Upper lobe of left lung (tissue), 6 donors: ENCODE measurements at regions not wholly inside any gene's neighbourhood (a gene's known extent, or its start where the extent isn't known, plus 50 kb on each side); places are given as distances from the start of the nearest gene placed in this dataset.

ENCODE experiments used
- ATAC-seq, 2 donors: fragments of 200-7000 bp; cut with Tn5 transposase; one replicate each; pipeline ENCODE4 v1.9.1; 2022; ENCODE audit warnings: mild to moderate bottlenecking in 2 of 2, moderate library complexity in 2 of 2; ENCODE audit not compliant: low FRiP score in 2 of 2
- DNase-seq, 2 donors: peaks; one replicate each; pipeline ENCODE4 v3.0.0-alpha.2; 2019 to 2020
- H3K27ac ChIP-seq, 4 donors: fragments of 200-600 bp; sonication (generic); one replicate each; pipeline ENCODE4 v1.5.1; 2016 to 2019
- H3K27me3 ChIP-seq, 4 donors: fragments of 200-600 bp; sonication (generic); one replicate each; pipeline ENCODE4 v1.5.1; 2017 to 2019
- H3K36me3 ChIP-seq, 4 donors: fragments of 200-600 bp; sonication (generic); one replicate each; pipeline ENCODE4 v1.5.1; 2016 to 2019
- H3K4me1 ChIP-seq, 4 donors: fragments of 200-600 bp; sonication (generic); one replicate each; pipeline ENCODE4 v1.5.1; 2018 to 2019
- H3K4me3 ChIP-seq, 4 donors: fragments of 200-600 bp; sonication (generic); one replicate each; pipeline ENCODE4 v1.5.1; 2017 to 2019; ENCODE audit warnings: mild to moderate bottlenecking in 2 of 4, moderate library complexity in 1 of 4
- H3K9me3 ChIP-seq, 4 donors: fragments of 200-600 bp; sonication (generic); one replicate each; pipeline ENCODE4 v1.5.1; 2018 to 2019
- EP300 ChIP-seq, 4 donors: sonication (generic); formaldehyde crosslinking; IDR thresholded peaks; one replicate each; pipeline ENCODE4 v1.5.1; 2017; ENCODE audit warnings: antibody characterized with exemption in 4 of 4, control low read depth in 2 of 4
- POLR2A ChIP-seq, 4 donors: fragments of 450-650 bp; IDR thresholded peaks; one replicate each; pipeline ENCODE4 v1.5.1; 2016 to 2017; ENCODE audit warnings: antibody characterized with exemption in 4 of 4, mild to moderate bottlenecking in 2 of 4
- POLR2AphosphoS5 ChIP-seq, 2 donors: sonication (generic); formaldehyde crosslinking; IDR thresholded peaks; one replicate each; pipeline ENCODE4 v1.5.1; 2017; ENCODE audit warnings: antibody characterized with exemption in 2 of 2
- WGBS, 2 donors: methylation state at CpG; one replicate each; pipeline ENCODE4 v1.1.5; 2017 to 2018; 5-methylcytosine and 5-hydroxymethylcytosine counted together
- TF ChIP-seq, protein P1 (sequence below), 6 experiments: fragments of 450-650 bp in 4 of 6; fragments of 200-600 bp in 2 of 6; sonication (generic) in 2 of 6; IDR thresholded peaks; one replicate each; pipeline ENCODE4 v1.5.1; 2016 to 2019; ENCODE audit warnings: antibody characterized with exemption in 6 of 6
- donor health status: DM: no; HTN: no; CAD: no; lungs with moderate emphysema.
- donor health status: DM: no; HTN: yes; CAD: no; lungs with severe emphysema.

- Histone ChIP-seq H3K36me3 (no peaks in the 10 kb centered on the region), H3K4me1 (no peaks in the 10 kb centered on the region), H3K9me3 (no peaks in the 10 kb centered on the region), H3K27ac (no peak overlapping the region), H3K27me3 (no peaks in the 10 kb centered on the region), H3K4me3 (no peak overlapping the region)
- 84 to 88% methylated on average over 1 of the region's 1 CpG for WGBS, 2 donors
- DNase-seq, result no peak
- no peak for ATAC-seq
- TF ChIP-seq POLR2A (IDR thresholded peaks at IDR 0.05), result no peak
- no peak for TF ChIP-seq EP300 (IDR thresholded peaks at IDR 0.05)
- TF ChIP-seq, protein P1, sequence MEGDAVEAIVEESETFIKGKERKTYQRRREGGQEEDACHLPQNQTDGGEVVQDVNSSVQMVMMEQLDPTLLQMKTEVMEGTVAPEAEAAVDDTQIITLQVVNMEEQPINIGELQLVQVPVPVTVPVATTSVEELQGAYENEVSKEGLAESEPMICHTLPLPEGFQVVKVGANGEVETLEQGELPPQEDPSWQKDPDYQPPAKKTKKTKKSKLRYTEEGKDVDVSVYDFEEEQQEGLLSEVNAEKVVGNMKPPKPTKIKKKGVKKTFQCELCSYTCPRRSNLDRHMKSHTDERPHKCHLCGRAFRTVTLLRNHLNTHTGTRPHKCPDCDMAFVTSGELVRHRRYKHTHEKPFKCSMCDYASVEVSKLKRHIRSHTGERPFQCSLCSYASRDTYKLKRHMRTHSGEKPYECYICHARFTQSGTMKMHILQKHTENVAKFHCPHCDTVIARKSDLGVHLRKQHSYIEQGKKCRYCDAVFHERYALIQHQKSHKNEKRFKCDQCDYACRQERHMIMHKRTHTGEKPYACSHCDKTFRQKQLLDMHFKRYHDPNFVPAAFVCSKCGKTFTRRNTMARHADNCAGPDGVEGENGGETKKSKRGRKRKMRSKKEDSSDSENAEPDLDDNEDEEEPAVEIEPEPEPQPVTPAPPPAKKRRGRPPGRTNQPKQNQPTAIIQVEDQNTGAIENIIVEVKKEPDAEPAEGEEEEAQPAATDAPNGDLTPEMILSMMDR (IDR thresholded peaks at IDR 0.05), result no peak
- no peak for TF ChIP-seq POLR2AphosphoS5 (IDR thresholded peaks at IDR 0.05)
These were observed 1314.9 kb downstream of the PCDH9 start for GRCh38 chr13:65915195-65915594.

DNA sequence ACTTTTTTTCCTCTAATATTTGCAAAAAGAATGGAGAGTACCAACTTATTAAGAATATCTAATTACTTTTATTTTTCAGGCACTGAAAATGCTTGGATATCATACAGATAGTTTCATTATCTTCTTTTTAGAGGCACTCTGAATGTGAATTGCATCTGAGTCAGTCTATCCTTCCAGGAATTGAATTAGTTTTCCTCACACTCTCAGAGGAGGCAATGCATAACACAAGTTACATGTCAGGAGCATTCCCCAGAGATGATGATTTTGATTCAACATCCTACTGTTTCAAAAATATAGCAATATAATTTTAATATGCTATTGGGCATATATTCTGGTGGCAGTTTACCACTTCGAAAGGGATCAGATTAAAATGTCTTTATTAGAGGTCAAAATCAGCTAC, 1315.4 kb downstream of the PCDH9 start:
- no peak overlapping the region for H3K4me3 ChIP-seq
- no peak overlapping the region for H3K27ac ChIP-seq
- 85 to 88% methylated on average over 1 of the region's 1 CpG for WGBS, 2 donors
- TF ChIP-seq, protein P1 (IDR thresholded peaks at IDR 0.05), result no peak
- TF ChIP-seq EP300 (IDR thresholded peaks at IDR 0.05) (no peak), POLR2AphosphoS5 (IDR thresholded peaks at IDR 0.05) (no peak), POLR2A (IDR thresholded peaks at IDR 0.05) (no peak)
- no peaks in the 10 kb centered on the region for H3K36me3 ChIP-seq
- H3K27me3 ChIP-seq, result no peaks in the 10 kb centered on the region
- DNase-seq (no peak), ATAC-seq (no peak)
- no peaks in the 10 kb centered on the region for H3K4me1 ChIP-seq
- no peaks in the 10 kb centered on the region for H3K9me3 ChIP-seq

- no peaks in the 10 kb centered on the region for H3K27me3 ChIP-seq
These were observed 1317.0 kb downstream of the PCDH9 start for GRCh38 chr13:65913173-65913572.

GRCh38 chr13:65912516-65912915, 1317.6 kb downstream of the PCDH9 start:
- TF ChIP-seq POLR2A (IDR thresholded peaks at IDR 0.05) (no peak), EP300 (IDR thresholded peaks at IDR 0.05) (no peak), POLR2AphosphoS5 (IDR thresholded peaks at IDR 0.05) (no peak)
- TF ChIP-seq, protein P1 (IDR thresholded peaks at IDR 0.05), result no peak
- H3K4me1 ChIP-seq, result no peaks in the 10 kb centered on the region
- no peak overlapping the region for H3K4me3 ChIP-seq
- no peaks in the 10 kb centered on the region for H3K27me3 ChIP-seq
- H3K36me3 ChIP-seq, result no peaks in the 10 kb centered on the region
- no peak overlapping the region for H3K27ac ChIP-seq
- no peak for DNase-seq
- WGBS, 2 donors, result 42 to 58% methylated on average over 3 of the region's 3 CpGs
- no peaks in the 10 kb centered on the region for H3K9me3 ChIP-seq
- no peak for ATAC-seq

More at GRCh38 chr13:65913173-65913572, 1317.0 kb downstream of the PCDH9 start:
- DNase-seq (no peak), ATAC-seq (peak in 1 of 2 donors; percentile 87)
- TF ChIP-seq EP300 (IDR thresholded peaks at IDR 0.05) (no peak), POLR2A (IDR thresholded peaks at IDR 0.05) (no peak), POLR2AphosphoS5 (IDR thresholded peaks at IDR 0.05) (no peak)
- TF ChIP-seq, protein P1 (IDR thresholded peaks at IDR 0.05), result no peak
- 28 to 48% methylated on average over 2 of the region's 2 CpGs for WGBS, 2 donors
- Histone ChIP-seq H3K36me3 (no peaks in the 10 kb centered on the region), H3K4me3 (no peak overlapping the region), H3K9me3 (no peaks in the 10 kb centered on the region), H3K27ac (no peak overlapping the region), H3K4me1 (no peaks in the 10 kb centered on the region)

GRCh38 chr13:65911546-65912193, 1318.5 kb downstream of the PCDH9 start:
- peak in 1 of 2 donors; percentile 28 for ATAC-seq
- Histone ChIP-seq H3K27ac (no peak overlapping the region), H3K4me3 (no peak overlapping the region), H3K9me3 (no peaks in the 10 kb centered on the region), H3K4me1 (no peaks in the 10 kb centered on the region), H3K36me3 (no peaks in the 10 kb centered on the region), H3K27me3 (no peaks in the 10 kb centered on the region)
- TF ChIP-seq POLR2A (IDR thresholded peaks at IDR 0.05) (no peak), EP300 (IDR thresholded peaks at IDR 0.05) (no peak), POLR2AphosphoS5 (IDR thresholded peaks at IDR 0.05) (no peak)
- TF ChIP-seq, protein P1 (IDR thresholded peaks at IDR 0.05), result no peak
- 52 to 62% methylated on average over 3 of the region's 3 CpGs for WGBS, 2 donors
- DNase-seq, result no peak
